ENCODE measurements at regions not wholly inside any gene's neighbourhood (a gene's known extent, or its start where the extent isn't known, plus 50 kb on each side); places are given as distances from the start of the nearest gene placed in this dataset.

DNA sequence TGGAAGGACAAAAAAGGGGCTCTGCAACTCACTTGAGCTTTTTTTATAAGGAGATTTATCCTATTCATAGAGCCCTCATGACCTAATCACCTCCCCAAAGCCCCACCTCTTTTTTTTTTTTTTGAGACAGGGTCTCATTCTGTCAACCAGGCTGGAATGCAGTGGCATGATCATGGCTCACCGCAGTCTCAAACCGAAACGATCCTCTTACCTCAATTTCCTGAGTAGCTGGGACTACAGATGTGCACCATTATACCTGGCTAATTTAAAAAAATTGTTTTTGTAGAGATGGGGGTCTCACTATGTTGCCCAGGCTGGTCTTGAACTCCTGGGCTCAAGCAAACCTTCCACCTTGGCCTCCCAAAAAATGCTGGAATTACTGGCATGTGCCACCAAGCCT is 61.6 kb upstream of the PDGFRA start:
- TF ChIP-seq SAFB (IDR thresholded peaks at IDR 0.05; ENCODE audit: borderline replicate concordance, low read depth, low read length) (no peak), SMC3 (conservative IDR thresholded peaks at IDR 0.05; ENCODE audit: insufficient read depth, low read depth, low read length) (no peak), CREB1 (IDR thresholded peaks at IDR 0.05) (no peak), CREB1 (CRISPR knock-in tag; IDR thresholded peaks at IDR 0.05) (no peak), ZNF584 (CRISPR knock-in tag; IDR thresholded peaks at IDR 0.05; ENCODE audit: low read depth) (no peak), NFYB (IDR thresholded peaks at IDR 0.05; ENCODE audit: extremely low read depth, insufficient read length) (no peak), EZH2 (IDR thresholded peaks at IDR 0.05; ENCODE audit: borderline replicate concordance, low read depth, low read length) (no peak), PML (IDR thresholded peaks at IDR 0.05; ENCODE audit: low read length) (no peak), JUND (IDR thresholded peaks at IDR 0.05; ENCODE audit: borderline replicate concordance, low read depth, low read length) (no peak), JUND (tag; IDR thresholded peaks at IDR 0.05; ENCODE audit: borderline replicate concordance, low read depth, low read length) (no peak), PCBP2 (IDR thresholded peaks at IDR 0.05; ENCODE audit: low read depth, low read length, poor library complexity, severe bottlenecking) (no peak), SMAD1 (IDR thresholded peaks at IDR 0.05; ENCODE audit: low read depth, low read length, partially characterized antibody) (no peak)
- TF ChIP-seq, protein P1, sequence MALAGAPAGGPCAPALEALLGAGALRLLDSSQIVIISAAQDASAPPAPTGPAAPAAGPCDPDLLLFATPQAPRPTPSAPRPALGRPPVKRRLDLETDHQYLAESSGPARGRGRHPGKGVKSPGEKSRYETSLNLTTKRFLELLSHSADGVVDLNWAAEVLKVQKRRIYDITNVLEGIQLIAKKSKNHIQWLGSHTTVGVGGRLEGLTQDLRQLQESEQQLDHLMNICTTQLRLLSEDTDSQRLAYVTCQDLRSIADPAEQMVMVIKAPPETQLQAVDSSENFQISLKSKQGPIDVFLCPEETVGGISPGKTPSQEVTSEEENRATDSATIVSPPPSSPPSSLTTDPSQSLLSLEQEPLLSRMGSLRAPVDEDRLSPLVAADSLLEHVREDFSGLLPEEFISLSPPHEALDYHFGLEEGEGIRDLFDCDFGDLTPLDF (CRISPR knock-in tag; IDR thresholded peaks at IDR 0.05), result no peak
- TF ChIP-seq, protein P2, sequence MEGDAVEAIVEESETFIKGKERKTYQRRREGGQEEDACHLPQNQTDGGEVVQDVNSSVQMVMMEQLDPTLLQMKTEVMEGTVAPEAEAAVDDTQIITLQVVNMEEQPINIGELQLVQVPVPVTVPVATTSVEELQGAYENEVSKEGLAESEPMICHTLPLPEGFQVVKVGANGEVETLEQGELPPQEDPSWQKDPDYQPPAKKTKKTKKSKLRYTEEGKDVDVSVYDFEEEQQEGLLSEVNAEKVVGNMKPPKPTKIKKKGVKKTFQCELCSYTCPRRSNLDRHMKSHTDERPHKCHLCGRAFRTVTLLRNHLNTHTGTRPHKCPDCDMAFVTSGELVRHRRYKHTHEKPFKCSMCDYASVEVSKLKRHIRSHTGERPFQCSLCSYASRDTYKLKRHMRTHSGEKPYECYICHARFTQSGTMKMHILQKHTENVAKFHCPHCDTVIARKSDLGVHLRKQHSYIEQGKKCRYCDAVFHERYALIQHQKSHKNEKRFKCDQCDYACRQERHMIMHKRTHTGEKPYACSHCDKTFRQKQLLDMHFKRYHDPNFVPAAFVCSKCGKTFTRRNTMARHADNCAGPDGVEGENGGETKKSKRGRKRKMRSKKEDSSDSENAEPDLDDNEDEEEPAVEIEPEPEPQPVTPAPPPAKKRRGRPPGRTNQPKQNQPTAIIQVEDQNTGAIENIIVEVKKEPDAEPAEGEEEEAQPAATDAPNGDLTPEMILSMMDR (IDR thresholded peaks at IDR 0.05 in 2 of 3, conservative IDR thresholded peaks at IDR 0.05 in 1 of 3; ENCODE audit: insufficient read depth in 2 of 3, low read depth in 1 of 3, low read length in 3 of 3), result no peak
